GM19240 (cell line): ENCODE measurements at regions not wholly inside any gene's neighbourhood (a gene's known extent, or its start where the extent isn't known, plus 50 kb on each side); places are given as distances from the start of the nearest gene placed in this dataset.
"Not testable (repeated sequence)": the region's sequence is repeated elsewhere in the genome, so short reads cannot be mapped to it uniquely, and the experiment has no call there.

ENCODE experiments used
- DNase-seq: peaks from one replicate; pipeline ENCODE4 v3.0.0; 2011; ENCODE audit warnings: low spot score; ENCODE audit not compliant: insufficient read length

GRCh38 chr7:91767820-91768219 lies 112.7 kb downstream of the MTERF1 start:
- DNase-seq: no peak

- DNase-seq: no peak
Observed at GRCh38 chr7:91771394-91771793, 109.1 kb downstream of the MTERF1 start.

GRCh38 chr7:91771921-91772815 lies 108.3 kb downstream of the MTERF1 start:
- no peak for DNase-seq

- DNase-seq: no peak
Observed at GRCh38 chr7:91776171-91776570, 104.3 kb downstream of the MTERF1 start.

DNA sequence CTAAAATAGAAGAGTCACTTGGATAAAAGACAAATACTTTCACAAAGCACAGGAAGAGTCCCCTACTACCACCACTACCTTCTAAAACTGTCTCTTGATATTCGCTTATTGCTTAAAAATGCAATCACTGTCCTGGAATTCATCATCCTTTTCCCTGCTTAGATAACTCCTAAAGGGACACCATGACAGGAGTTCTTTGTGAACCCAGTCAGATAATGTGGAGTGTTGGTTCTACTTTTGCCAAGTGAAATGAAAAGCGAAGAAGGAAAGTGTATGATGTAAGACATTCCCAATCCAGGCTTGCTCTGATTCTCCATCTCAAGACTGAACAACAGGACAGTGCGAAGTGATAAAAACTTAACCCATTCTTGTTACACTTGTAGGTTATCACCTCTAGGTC lies 103.0 kb downstream of the MTERF1 start:
- no peak for DNase-seq

DNA sequence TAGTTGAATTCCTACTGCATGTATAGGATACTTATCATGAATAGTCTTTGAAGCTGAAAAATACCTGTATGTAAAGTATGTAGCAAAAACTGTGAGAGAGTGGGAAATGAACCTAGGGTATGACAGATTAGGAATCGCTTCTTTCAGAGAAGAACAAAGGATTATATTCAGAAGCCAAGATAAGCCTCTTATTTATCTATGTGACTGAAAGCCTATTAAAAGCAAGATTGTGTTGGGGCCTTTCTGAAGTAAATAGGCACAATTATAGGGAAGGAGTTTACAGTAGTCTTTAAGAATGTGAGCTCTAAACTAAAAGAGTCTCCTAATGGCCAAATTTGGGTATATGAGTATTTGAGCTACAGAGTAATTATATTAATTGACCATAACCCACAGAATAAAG lies 102.1 kb downstream of the MTERF1 start:
- no peak for DNase-seq

DNA sequence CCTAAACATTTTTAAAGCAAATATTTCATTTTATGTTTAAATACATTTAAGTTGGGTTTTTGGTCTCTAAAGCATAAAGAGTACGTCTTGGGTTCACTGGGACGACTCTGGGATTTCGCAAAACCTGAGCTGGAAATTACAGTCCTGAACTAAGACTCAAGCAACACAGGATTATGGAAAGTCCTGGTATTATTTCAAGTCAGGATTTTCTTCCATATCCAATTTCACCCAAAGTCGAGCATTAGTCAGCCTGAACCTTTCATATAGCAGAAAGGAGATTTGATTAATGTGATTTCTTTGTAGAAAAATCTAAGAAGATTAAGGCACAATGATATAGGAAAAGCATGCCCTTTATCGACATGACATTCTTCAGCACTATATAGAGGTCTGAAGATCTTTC lies 100.0 kb downstream of the MTERF1 start:
- no peak for DNase-seq

- no peak for DNase-seq
Observed at GRCh38 chr7:91784469-91784868, 96.0 kb downstream of the MTERF1 start.

DNA sequence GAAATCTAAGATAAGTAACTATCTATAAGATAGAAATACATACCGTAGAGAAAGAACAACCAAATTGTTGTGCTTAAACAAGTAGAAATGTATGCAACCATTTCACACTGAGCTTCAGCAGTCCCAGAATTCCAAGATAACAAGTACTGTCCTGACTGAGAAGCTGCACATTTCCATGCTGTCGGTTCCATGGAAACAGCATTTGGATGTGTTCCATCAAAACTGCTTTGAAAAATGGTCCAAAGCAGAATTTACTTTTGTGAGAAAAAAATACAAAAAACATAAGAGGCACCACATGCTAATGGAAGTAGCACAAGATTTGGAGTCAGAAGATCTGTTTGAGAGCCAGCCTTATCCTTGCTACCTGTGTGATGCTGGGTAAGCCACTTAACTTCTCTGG lies 92.6 kb downstream of the MTERF1 start:
- DNase-seq: no peak

GRCh38 chr7:91789086-91789485 lies 91.4 kb downstream of the MTERF1 start:
- DNase-seq: no peak

DNA sequence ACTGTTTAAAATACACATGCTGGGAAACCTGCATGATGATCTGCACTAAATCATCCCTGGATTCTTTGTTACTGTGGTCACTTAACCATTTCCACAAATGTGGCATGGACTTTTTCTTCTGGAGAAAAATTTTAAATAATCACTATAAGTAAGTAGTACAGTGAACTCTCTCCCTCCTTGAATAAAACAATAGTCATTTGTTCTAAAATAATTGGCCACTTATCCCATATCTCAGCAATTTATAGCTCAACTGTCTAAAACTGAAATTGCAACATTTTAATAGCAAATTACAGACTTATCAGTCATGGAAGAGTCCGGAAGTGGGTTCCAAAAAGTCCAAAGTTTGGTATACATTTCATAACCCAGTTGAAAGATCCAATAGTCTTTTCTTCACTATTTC lies 90.9 kb downstream of the MTERF1 start:
- no peak for DNase-seq

GRCh38 chr7:91790646-91791045 lies 89.9 kb downstream of the MTERF1 start:
- DNase-seq: not testable (repeated sequence)

GRCh38 chr7:91796122-91796521 lies 84.4 kb downstream of the MTERF1 start:
- no peak for DNase-seq

- DNase-seq: no peak
Observed at GRCh38 chr7:91798425-91798824, 82.1 kb downstream of the MTERF1 start.

DNA sequence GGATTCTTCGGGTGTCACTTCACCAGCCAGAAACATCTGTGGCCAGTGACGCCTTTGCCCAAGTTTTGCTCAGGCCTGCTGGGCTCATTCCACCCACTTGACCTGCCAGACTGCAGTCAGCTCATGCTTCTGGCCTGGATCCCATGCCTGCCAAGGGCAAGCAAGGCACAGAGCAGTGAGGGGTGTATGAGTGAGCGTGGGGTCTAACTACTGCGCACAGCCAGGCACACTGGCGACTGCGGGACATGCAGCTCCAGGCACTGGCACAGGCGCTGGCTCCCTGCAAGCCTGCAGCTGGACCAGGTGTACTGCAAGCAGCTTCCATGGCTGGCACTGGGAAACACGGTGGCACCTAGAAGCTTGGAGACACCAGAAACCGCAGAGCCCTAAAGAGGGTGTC lies 80.1 kb downstream of the MTERF1 start:
- no peak for DNase-seq

GRCh38 chr7:91801331-91801983 lies 79.0 kb downstream of the MTERF1 start:
- DNase-seq: no peak

GRCh38 chr7:91811236-91811635 lies 69.3 kb downstream of the MTERF1 start:
- no peak for DNase-seq

DNA sequence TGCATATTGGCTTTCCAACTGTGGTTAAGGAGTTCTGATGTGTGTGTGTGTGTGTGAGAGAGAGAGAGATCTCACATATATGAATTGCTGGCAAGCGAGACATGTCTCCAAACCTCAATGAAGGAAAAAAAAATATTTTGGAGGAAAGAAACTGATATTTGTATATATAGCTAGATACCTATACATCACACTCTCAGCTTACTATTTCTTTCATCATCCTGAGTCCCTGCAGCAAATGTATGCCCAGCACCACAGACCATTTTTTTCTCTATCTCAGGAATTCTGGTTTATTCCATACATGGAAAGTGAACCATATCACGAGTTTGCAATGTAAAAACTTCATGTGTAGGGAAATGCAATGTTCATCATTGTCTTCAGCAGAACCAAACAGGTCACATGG lies 68.9 kb downstream of the MTERF1 start:
- no peak for DNase-seq

DNA sequence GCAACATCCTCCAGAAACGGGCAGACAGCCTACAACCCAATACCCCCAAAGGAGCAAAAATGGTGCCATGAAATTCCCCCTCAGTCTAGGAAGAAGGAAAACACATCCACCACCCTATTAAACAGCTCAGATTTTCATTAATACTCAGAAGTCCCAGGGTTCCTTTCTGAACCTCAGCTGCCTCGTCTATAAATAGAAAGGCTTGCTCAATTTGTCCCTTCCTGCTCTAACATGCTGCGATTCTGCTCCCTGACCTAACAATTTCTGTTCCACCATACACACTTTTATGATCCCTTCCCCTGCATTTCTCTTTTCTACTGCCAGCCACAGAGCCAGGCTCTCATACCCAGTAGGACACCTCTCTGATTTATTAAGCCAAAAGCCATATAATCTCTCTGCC lies 68.1 kb downstream of the MTERF1 start:
- no peak for DNase-seq

DNA sequence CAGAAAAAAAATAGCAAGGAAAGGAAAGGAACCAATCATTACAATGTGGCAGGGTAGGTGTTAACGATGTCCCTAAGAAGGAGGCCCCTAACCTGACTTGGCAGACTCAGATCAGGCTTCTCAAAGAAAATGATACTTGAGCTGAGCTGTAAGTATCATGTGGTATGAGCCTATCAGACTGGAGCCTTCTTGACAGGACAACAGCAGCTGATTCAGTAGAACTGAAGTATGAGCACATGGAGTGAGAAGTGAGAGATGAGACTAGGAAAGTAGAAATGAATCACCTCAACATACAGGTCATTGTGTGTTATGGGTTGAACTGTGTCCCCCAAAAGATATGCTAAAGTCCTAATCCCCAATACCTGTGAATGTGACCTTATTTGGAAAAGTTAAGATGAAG lies 66.3 kb downstream of the MTERF1 start:
- no peak for DNase-seq
